ENCODE measurements at regions not wholly inside any gene's neighbourhood (a gene's known extent, or its start where the extent isn't known, plus 50 kb on each side); places are given as distances from the start of the nearest gene placed in this dataset.
"Not testable (repeated sequence)": the region's sequence is repeated elsewhere in the genome, so short reads cannot be mapped to it uniquely, and the experiment has no call there.

DNA sequence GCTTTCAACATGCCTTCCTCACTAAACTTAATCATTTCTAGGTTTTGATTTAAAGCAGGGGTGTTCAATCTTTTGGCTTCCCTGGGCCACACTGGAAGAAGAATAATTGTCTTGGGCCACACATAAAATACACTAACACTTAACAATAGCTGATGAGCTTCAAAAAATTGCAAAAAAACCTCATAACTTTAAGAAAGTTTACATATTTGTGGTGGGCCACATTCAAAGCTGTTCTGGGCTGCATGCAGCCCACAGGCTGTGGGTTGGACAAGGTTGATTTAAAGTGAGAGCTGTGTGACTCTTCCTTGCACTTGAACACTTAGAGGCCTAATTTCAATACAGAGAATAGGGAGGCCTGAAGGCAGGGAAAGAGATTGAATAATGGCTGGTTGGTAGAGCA is 598.3 kb downstream of the EFNA5 start:
- no peak for DNase-seq (ENCODE audit: low read depth in 2 of 2)

DNA sequence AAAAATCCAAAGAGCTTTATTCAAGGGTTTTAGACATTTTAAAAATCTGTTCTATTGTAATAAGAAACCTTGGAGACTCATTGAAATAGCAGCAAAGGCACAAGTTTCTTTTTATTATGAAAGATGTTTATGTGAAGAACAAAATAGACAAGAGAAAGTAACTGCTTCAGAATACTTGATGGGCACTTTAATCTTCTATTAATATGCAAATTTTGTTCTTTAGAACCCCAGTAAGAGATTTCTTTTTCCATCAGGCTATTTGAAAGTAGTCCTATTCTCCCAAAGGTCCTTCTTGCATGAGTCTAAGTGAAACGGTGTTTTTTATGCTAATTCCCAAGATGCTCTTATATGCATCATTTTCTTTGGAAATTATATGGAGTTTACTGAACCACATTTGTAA is 602.0 kb downstream of the EFNA5 start:
- DNase-seq (ENCODE audit: low read depth in 2 of 2), result no peak

DNA sequence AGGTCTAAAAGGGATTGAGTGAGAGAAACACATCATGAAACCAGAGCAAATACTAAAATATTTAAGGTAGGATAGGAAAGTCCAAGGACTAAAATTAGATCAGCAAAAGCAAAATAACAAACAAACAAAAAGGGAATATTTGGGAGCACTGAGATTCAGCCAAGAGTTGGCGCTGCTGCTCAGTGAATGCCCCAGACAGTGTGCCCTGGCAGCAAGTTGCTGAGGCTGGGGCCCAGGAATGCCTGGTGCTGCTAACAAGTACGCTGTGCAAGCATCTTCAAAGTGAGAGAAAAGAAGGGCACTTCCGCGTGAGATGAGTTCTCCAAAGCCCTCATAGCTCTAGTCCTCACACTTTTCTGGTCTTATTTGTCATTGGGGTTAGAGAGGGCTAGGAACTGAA is 603.3 kb downstream of the EFNA5 start:
- DNase-seq (ENCODE audit: low read depth in 2 of 2), result no peak

DNA sequence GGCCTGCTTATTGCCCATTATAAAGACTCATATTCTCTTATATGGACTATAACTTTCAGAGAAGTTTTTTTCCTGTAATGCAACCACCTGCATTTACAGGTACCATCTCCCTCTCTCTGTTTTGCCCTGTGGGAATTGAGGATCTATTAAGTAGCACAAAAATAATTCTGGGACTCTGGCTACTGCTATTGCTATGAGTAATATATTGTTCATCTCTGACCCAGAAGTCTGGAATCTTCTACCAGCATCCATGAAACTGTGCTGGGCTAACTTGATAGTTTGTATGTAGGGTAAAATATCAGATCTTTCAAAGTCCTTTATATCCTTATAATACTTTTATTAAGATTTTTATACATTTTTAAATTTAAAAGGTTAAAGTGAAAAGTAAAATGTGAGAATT is 607.2 kb downstream of the EFNA5 start:
- DNase-seq (ENCODE audit: low read depth in 2 of 2), result no peak

DNA sequence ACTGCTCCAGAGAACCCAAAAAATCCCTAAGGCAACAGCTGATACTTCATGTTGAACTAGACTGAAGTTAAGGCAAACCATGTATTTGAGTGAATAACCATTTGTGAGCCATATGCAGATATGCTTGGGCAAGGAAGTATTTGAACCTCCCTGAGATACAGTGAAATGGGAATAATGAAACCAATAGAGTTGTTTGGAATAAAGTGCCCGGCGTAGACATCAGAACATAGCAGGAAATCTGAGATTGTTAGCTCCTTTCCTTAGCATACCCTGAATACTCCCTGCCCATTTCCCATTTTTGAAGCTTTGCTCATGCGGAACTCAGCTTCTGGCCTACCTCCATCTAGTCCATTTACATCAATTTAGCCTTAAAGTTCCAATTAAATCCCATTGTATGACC is 611.9 kb downstream of the EFNA5 start:
- DNase-seq (ENCODE audit: low read depth in 2 of 2), result no peak

DNA sequence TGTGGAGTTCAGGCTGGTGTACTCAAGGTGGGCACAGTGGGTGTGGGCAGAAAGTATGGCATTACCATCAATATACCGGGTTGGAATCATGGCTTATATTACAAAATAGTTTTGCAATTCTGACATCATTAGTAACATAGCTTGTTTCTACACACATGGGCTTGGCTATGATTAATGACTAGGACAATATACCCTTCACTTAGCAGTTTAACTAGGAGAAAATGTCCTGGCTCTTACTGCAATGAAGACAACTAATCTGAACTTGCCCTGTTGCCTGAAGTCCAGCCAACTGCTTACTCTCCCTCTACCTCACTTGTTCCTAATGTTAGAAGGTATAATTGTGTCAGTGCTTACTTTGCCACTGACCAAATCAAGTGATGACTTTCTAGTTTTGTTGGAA is 612.5 kb downstream of the EFNA5 start:
- DNase-seq (ENCODE audit: low read depth in 2 of 2), result no peak

DNA sequence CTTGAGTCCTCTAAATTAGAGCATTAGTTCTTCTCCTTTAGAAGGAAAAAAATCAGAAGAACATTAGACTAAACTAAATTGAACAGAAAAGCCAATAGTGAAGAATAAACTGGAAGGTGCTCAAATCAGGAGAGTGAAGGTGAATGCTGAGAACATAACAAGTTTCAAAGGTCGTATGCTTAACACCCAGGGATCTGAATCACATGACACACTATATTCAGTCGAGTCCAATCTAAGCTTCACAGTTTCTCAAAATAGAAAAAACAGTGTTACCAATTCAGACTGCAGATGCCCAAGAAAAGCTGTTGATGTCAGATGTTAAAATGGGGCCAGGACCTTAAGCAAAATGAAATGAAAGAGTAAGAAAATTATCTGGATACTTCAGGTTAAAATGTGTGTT is 614.5 kb downstream of the EFNA5 start:
- DNase-seq (ENCODE audit: low read depth in 2 of 2), result no peak

DNA sequence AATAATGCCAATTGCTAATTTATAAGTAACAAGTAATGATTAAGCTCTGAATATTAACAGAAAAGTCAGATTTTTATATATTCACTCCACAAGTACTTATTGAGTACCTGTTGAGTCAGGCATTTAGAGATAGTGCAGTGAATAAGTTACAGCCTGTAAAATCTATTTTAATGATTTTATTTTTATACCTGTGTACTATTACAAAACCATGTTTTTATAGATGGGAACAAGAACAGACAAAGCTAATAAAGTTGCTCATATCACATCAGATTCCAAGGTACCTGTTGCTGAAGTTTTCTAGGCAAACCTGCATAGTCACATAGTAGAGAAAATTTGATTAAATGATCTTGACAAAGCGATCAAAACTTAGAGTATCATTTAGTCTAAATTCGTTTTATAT is 623.7 kb downstream of the EFNA5 start:
- DNase-seq (ENCODE audit: low read depth in 2 of 2), result no peak

DNA sequence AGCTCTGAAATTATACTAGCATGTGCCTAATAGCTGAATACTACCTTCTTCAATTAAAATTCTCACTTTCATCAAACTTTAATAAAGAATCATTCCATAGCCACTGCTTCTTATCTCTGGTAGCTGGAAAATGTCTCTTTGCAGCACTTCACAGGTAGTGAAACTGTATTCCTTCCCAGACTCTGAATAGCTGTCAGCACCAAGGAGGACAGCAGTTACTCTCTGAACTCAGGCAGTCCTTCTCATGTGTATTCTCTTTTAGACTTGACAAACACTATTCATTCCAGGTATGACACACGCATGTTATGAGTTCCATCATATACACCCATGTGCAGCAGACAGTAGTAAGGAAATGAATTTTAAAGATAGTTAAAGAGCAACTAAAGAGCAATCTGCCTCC is 627.1 kb downstream of the EFNA5 start:
- DNase-seq (ENCODE audit: low read depth in 2 of 2), result no peak

DNA sequence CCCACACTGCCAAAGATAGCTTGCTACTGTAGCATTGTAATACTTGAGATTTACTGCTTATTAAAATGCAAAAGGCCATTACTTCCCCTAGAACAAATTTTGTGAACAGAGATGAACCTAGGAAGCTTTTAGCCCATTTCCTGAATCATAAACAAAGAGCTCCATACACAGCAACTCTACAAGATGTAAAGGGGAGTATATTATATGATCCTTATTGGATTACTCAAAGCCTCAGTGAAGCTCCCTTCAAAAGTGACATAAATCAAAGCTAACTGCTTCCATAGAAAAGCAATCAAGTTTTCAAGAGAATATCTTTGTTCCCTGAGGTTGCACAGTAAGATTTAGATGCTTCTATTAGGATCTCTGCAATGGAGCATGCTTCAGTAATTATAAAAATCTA is 629.8 kb downstream of the EFNA5 start:
- no peak for DNase-seq (ENCODE audit: low read depth in 2 of 2)

DNA sequence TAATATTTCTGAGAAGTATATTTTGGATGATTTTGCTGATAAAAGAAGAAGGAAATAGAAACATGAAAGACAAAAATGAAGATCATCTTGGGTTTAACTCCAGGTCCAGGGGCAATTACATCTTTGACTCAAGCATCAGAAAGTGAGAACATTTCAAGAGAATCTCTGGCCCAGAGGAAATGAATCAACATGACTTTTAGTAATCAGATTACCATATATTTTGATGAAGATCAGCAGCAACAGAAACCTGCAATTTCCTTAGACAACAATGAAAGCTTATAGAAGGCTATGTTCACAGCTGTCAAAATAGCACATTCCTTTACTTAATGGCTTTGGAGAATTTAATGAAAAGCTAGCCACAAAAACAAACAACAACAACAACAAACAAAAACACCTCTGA is 638.1 kb downstream of the EFNA5 start:
- no peak for DNase-seq (ENCODE audit: low read depth in 2 of 2)

DNA sequence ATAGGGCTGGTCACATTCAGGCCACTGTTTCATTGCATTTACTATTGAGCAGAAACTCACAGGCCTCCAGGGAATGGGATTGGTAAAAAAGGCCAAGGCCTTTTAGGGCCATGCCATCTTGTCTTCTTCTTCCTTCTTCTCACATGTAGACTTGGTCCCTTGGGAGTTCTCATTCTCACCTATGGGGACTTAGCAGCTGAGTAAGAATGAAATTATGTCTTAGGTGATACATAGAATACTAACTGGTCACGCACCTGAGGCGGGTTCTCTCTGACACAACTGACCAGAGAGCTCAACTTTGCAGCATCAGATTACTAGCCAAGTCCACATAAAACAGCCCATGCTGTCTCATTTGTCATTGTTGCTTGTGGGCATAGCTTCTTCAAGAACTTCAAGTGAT is 641.8 kb downstream of the EFNA5 start:
- no peak for DNase-seq (ENCODE audit: low read depth in 2 of 2)

DNA sequence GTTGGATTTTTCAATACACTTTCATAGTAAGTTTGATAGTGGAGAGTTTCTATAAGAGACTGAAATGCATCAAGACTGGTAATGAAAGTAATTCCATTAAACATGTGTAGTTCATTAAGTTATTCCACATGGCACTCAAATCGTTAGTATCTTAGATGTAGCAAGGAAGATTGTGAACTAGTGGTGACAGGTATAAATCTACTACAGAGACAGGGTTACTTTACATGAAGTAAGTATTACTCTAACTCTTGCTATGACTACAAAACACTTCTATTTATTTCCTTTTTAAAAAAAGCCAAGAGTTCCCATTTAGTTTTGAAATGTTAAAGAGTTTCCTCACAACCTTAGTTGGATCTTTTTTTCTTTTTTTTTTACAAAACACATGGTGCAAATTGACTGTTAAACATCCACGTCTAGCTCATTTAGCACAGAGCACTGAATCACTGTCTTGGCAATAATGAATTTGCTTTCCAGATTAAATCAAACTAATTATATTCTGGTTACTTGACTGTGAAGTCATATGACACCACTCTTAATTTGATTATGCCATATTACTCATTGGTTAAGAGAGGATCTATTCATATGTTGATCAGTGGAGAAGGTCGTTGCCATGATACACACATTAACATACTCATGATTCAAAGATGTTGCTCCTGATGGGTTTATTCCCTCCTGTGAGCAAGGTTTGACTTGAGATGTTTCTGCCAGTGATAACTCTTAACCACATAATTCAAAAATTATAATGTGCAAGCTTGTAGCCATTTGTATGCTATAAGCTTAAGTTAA is 644.8 kb downstream of the EFNA5 start:
- no peak for DNase-seq (ENCODE audit: low read depth in 2 of 2)

DNA sequence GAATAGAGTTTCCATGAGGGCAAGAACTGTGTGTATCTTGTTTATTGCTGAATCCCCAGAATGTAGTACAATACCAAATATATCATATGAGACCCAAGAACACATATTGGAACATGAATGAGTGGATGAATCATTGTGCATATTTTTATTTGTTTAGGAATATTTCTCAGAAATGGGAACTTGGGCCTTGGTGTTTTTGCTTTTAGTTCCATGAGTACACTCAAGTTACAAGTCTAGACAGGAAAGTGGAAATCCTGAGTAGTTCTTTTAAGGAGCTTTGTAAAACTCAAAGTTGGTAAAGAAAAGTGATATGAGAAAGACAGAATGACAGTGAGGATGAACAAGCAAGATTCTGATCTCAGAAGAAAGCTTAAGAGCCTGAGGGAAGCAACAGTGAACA is 647.0 kb downstream of the EFNA5 start:
- no peak for DNase-seq (ENCODE audit: low read depth in 2 of 2)

DNA sequence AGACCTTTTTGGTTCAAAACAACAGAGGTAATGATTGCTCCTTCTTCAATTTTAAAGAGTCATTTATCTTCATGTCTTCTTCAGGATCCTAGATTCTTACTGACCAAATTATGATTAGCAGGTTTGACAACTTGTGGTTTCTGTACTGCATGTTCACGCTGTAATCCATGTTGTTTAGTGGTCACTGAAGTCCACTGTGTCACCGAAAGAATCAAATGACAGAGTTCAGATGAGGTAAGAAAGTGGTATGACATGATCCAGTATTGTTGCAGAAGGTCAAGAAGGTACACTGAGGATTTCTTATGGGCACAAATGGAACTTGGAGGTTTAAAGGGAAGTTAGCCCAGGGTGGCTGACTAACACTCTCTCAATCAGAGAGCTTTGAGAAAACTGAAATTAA is 649.2 kb downstream of the EFNA5 start:
- DNase-seq (ENCODE audit: low read depth in 2 of 2), result no peak

DNA sequence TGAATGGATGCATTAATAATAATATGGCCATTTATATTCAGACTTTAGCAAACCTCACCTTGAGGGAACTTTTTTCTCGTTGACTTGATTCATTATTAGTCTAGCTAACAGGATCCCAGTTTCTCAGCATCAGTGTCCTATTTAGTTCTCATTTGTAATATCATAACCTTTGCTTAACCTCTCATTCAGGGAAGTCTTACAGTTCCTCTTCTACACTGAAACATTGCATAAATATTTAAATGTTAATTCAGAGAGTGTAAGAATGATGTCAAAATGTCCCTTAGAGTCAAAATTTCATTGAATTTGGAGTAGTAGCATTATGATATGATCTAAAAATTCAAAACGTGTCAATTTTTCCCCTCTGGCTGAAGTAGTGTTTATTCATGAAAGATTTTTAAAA is 650.1 kb downstream of the EFNA5 start:
- no peak for DNase-seq (ENCODE audit: low read depth in 2 of 2)

DNA sequence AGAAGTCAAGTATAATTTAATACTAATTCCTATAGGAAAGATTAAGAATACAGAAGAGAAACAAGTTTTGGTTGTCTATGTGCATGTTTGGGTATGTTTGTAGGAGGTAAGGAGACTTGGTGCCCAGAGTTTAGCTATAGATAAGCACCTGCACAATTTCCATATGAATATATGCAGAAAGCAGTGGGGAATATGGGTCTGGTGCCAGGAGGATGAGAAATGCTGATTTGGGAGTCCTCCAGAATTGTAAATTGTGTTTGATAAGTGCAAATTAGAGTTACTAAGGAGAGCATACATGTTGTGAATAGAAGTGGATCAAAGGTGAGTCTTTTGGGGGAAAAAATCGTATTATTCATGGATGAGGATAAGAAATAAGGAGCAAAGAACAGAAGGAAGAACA is 653.1 kb downstream of the EFNA5 start:
- no peak for DNase-seq (ENCODE audit: low read depth in 2 of 2)

DNA sequence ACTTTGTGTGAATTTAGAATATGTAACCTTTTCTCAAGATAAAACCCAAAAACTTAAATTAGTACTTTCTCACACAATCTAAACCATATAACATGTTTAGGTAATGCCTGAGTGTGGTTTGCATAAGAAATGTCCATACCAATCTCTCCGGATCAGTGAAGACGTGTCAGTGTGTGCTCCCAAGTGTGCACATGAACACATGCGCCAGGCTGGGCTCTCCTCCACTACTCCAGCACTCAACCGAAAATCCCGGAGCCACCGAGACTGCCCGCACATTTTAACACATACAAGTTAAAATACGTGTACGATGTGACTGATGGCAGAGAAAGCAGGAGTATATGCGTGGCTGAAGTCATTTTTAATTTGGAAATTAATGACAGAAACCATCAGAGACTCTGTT is 658.4 kb downstream of the EFNA5 start:
- no peak for DNase-seq (ENCODE audit: low read depth in 2 of 2)

DNA sequence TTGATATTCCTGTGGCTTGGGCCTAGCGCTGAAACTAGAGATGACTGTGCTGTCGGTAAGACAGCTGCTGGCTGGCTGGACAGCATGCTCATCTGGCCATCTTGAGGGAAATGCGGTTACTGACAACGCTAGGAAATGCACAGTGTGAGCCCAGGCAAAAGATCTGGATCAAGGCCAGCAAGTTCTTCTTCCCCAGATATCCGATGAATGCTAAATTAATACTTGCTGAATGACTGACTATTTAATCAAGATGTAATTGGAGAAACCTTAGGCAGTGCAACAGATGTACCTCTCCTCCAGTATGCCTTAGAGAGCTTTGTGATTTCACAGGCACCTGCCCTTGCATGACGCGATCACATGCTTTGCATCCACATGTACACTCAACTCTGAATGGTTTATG is 659.1 kb downstream of the EFNA5 start:
- DNase-seq (ENCODE audit: low read depth in 2 of 2), result no peak

DNA sequence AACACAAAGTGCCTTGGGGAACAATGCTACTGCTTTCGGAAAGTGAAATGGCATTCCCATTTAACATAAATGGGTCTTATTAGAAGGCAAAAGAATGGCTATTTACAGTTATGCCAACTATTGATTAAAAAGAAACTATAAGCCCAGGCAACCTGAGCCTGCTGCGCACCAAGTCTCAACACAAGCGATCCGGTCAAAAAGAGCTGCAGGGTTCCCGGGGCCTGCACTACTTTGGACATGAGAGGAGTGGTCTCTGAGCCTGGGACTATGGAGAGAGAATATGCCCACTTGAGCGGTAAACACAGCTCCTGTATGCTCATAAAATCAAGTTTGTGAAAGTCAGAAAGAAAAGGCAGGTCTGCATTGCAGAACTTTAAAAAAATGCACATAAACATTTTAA is 660.7 kb downstream of the EFNA5 start:
- DNase-seq (ENCODE audit: low read depth in 2 of 2), result no peak

DNA sequence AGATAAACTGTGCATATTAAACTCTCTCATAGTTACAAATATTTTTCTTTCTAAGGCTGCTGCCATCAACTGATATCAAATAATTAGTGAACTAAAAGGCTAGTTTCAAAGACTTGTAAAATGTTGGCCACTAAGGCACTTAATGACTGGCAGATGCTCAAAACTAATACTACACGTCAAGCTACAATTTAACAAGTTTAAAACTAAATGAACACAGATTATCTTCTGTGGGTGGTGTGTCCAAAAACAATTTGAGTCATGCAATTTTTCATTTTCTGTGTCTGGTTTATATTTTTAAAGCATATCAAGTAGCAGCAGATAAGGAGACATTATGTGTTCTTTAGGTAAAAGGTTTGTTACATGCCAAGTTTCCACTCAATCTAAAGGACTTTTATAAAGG is 665.1 kb downstream of the EFNA5 start:
- DNase-seq (ENCODE audit: low read depth in 2 of 2), result no peak

DNA sequence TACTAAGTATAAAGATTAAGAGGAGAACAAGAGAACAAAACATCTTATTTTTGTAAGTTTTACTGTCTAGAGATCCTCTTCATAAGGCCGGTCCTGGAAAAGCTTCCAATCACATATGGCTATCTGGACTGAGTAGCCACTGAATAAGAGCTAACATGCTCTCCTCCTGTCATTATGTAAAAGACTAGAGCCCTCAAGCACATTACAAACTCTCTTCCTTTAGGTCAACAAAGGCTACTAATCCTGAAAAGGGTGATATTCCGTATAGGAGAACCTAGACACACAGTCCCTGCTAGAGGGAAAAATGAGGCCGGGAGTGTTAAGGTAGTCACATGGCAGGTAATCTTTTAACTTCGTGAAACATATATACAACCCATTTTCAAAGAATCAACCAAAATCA is 665.6 kb downstream of the EFNA5 start:
- DNase-seq (ENCODE audit: low read depth in 2 of 2), result no peak

DNA sequence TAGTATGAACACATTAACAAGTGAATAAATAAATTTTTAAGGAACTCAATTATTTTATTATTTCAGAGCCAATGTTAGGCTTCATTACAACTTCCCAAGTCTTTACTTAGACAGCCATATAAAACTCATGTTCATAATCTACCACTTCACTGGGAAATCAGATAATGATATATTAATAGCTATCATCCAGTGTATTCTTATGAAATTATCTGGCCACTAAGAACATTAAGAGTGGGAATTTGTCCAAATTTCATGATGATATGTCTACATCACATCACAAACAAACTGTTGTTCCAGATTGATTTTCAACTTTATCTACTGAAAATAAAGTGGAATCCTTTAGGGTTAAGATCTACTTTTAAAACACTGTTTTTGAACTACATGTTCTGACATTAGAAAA is 668.6 kb downstream of the EFNA5 start:
- no peak for DNase-seq (ENCODE audit: low read depth in 2 of 2)

DNA sequence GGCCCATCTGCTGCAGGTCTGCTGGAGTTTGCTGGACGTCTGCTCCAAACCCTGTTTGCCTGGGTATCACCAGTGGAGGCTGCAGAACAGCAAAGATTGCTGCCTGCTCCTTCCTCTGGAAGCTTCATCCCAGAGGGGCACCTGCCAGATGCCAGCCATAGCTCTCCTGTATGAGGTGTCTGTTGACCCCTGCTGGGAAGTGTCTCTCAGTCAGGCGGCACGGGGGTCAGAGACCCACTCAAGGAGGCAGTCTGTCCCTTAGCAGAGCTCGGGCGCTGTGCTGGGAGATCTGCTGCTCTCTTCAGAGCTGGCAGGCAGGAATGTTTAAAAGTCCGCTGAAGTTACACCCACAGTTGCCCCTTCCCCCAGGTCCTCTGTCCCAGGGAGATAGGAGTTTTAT is 671.2 kb downstream of the EFNA5 start:
- DNase-seq (ENCODE audit: low read depth in 2 of 2), result not testable (repeated sequence)

Data from fibroblast of skin of left biceps (primary cell).